Neural progenitor cell (in vitro differentiated cells): ENCODE measurements at regions not wholly inside any gene's neighbourhood (a gene's known extent, or its start where the extent isn't known, plus 50 kb on each side); places are given as distances from the start of the nearest gene placed in this dataset.
A peak's percentile ranks its signal among the peaks of the same experiment; 100 is the strongest.

Experiments
- EZH2 ChIP-seq: fragments of 200-600 bp; sonication (generic); IDR thresholded peaks from 2 replicates; pipeline ENCODE4 v1.6.1; 2017; ENCODE audit warnings: antibody characterized with exemption, mild to moderate bottlenecking, moderate library complexity
- TF ChIP-seq, protein P1 (sequence below): fragments of 200-600 bp; sonication (generic); IDR thresholded peaks from 2 replicates; pipeline ENCODE4 v1.5.1; 2017; ENCODE audit warnings: antibody characterized with exemption, mild to moderate bottlenecking

DNA sequence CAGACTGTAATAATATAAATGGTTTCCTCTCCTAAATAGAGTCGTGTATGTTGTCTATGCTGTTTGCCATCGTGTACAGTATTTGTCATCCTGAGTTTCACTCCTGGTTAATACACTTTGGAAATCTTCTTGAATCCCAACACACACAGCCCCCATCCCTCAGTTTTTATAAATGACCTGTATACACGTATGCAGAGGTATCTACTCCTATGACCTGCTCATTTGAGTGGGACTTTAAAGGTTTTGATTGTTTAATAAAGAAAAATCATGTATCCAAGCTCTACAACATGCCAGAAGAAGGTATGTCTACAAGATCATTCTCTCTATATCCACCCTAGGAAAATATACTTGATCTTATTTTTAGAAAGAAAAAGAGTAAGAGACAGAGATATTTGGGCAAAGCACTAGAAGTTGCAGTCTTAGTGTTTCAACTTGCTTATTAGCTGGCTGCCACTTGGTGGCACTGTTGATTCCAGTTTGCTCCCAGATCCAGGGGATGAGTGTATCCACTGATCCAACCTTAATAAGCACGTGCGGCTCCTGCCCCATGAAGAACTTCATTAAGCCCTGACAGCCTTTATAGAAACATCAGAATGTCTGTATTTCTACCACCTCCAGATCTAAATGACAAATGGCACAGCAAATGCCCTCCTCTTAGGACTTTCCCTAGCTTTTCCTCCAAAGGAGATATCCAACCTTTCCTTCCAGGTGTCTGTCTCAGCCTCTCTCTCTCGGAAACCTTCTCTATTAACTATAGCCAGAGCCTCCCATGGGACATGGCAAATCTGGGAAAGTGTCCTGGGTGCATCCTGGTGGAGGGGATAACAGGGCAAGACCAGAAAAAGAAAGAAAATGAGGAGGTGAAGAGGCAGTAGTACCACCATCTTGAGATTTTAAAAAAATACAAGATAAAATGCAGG is 181.6 kb upstream of the NEBL start:
- TF ChIP-seq, protein P1, sequence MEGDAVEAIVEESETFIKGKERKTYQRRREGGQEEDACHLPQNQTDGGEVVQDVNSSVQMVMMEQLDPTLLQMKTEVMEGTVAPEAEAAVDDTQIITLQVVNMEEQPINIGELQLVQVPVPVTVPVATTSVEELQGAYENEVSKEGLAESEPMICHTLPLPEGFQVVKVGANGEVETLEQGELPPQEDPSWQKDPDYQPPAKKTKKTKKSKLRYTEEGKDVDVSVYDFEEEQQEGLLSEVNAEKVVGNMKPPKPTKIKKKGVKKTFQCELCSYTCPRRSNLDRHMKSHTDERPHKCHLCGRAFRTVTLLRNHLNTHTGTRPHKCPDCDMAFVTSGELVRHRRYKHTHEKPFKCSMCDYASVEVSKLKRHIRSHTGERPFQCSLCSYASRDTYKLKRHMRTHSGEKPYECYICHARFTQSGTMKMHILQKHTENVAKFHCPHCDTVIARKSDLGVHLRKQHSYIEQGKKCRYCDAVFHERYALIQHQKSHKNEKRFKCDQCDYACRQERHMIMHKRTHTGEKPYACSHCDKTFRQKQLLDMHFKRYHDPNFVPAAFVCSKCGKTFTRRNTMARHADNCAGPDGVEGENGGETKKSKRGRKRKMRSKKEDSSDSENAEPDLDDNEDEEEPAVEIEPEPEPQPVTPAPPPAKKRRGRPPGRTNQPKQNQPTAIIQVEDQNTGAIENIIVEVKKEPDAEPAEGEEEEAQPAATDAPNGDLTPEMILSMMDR: peak; percentile 91
- no peak for TF ChIP-seq EZH2
